ENCODE measurements at regions not wholly inside any gene's neighbourhood (a gene's known extent, or its start where the extent isn't known, plus 50 kb on each side); places are given as distances from the start of the nearest gene placed in this dataset.

DNA sequence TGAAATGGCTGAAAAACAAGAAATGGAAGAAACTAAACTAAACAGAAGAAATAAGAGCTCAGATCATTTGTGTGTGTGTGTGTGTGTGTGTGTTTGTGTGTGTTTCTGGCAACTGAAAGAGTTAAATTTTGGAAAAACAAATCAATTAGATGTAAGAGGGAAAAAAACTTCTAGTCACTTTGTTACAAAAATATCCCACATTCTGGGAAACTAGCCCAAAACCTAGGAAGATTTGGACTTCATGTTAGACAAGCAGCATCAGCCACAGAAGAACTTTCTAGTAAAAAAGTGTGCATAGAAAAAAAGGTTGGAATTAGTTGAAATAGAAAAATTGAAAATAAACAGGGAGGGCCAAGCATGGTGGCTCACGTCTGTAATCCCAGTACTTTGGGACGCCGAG is 111.6 kb upstream of the PRKG2 start:
- TF ChIP-seq SIN3A (IDR thresholded peaks at IDR 0.05; ENCODE audit: borderline replicate concordance, insufficient read depth, low read length) = no peak
- TF ChIP-seq TAF1 (IDR thresholded peaks at IDR 0.05; ENCODE audit: borderline replicate concordance, insufficient read depth, low read length) = no peak
- no peak for TF ChIP-seq FOXP2 (optimal IDR thresholded peaks at IDR 0.05; ENCODE audit: borderline replicate concordance, extremely low read depth, extremely low read length, insufficient read depth)
- no peak for TF ChIP-seq POLR2AphosphoS5 (IDR thresholded peaks at IDR 0.05; ENCODE audit: low read depth, low read length)
- TF ChIP-seq, protein P1, sequence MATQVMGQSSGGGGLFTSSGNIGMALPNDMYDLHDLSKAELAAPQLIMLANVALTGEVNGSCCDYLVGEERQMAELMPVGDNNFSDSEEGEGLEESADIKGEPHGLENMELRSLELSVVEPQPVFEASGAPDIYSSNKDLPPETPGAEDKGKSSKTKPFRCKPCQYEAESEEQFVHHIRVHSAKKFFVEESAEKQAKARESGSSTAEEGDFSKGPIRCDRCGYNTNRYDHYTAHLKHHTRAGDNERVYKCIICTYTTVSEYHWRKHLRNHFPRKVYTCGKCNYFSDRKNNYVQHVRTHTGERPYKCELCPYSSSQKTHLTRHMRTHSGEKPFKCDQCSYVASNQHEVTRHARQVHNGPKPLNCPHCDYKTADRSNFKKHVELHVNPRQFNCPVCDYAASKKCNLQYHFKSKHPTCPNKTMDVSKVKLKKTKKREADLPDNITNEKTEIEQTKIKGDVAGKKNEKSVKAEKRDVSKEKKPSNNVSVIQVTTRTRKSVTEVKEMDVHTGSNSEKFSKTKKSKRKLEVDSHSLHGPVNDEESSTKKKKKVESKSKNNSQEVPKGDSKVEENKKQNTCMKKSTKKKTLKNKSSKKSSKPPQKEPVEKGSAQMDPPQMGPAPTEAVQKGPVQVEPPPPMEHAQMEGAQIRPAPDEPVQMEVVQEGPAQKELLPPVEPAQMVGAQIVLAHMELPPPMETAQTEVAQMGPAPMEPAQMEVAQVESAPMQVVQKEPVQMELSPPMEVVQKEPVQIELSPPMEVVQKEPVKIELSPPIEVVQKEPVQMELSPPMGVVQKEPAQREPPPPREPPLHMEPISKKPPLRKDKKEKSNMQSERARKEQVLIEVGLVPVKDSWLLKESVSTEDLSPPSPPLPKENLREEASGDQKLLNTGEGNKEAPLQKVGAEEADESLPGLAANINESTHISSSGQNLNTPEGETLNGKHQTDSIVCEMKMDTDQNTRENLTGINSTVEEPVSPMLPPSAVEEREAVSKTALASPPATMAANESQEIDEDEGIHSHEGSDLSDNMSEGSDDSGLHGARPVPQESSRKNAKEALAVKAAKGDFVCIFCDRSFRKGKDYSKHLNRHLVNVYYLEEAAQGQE (IDR thresholded peaks at IDR 0.05; ENCODE audit: insufficient read depth in 1 of 2, low read depth in 2 of 2, low read length in 2 of 2) = no peak

DNA sequence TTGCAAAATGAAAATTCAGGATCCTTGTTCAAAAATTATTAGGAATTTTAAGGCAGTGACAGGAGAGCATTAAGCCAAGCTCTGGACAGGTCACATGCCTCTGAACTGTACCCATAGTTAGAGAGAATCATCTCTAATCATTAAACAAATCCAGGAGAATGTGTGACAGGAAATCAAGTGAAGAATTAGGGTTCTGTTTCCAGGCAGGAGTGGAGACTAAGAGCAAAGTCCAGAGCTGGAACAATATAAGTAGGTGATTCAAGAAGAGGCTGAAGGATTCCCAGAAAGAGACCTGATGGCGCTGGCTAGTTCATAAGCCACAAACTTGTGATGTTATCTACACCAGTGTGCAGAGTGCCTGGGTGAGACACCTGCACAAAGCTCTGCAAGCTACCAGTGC is 104.6 kb upstream of the PRKG2 start:
- TF ChIP-seq TAF1 (IDR thresholded peaks at IDR 0.05; ENCODE audit: borderline replicate concordance, insufficient read depth, low read length) (no peak), POLR2AphosphoS5 (IDR thresholded peaks at IDR 0.05; ENCODE audit: low read depth, low read length) (no peak), SIN3A (IDR thresholded peaks at IDR 0.05; ENCODE audit: borderline replicate concordance, insufficient read depth, low read length) (no peak), FOXP2 (optimal IDR thresholded peaks at IDR 0.05; ENCODE audit: borderline replicate concordance, extremely low read depth, extremely low read length, insufficient read depth) (no peak)
- TF ChIP-seq, protein P1 (IDR thresholded peaks at IDR 0.05; ENCODE audit: insufficient read depth in 1 of 2, low read depth in 2 of 2, low read length in 2 of 2) = no peak

- TF ChIP-seq, protein P1 (IDR thresholded peaks at IDR 0.05; ENCODE audit: insufficient read depth in 1 of 2, low read depth in 2 of 2, low read length in 2 of 2) = no peak
- TF ChIP-seq POLR2AphosphoS5 (IDR thresholded peaks at IDR 0.05; ENCODE audit: low read depth, low read length) = no peak
- TF ChIP-seq FOXP2 (optimal IDR thresholded peaks at IDR 0.05; ENCODE audit: borderline replicate concordance, extremely low read depth, extremely low read length, insufficient read depth) = no peak
- no peak for TF ChIP-seq TAF1 (IDR thresholded peaks at IDR 0.05; ENCODE audit: borderline replicate concordance, insufficient read depth, low read length)
- no peak for TF ChIP-seq SIN3A (IDR thresholded peaks at IDR 0.05; ENCODE audit: borderline replicate concordance, insufficient read depth, low read length)
These were observed 100.0 kb upstream of the PRKG2 start for GRCh38 chr4:81314897-81315470.

- TF ChIP-seq SIN3A (IDR thresholded peaks at IDR 0.05; ENCODE audit: borderline replicate concordance, insufficient read depth, low read length) (peak; percentile 43; the same call in 1 of the 2 replicates), POLR2AphosphoS5 (IDR thresholded peaks at IDR 0.05; ENCODE audit: low read depth, low read length) (no peak), TAF1 (IDR thresholded peaks at IDR 0.05; ENCODE audit: borderline replicate concordance, insufficient read depth, low read length) (no peak), FOXP2 (optimal IDR thresholded peaks at IDR 0.05; ENCODE audit: borderline replicate concordance, extremely low read depth, extremely low read length, insufficient read depth) (peak; percentile 71)
- TF ChIP-seq, protein P1 (IDR thresholded peaks at IDR 0.05; ENCODE audit: insufficient read depth in 1 of 2, low read depth in 2 of 2, low read length in 2 of 2) = peak in 1 of 2 experiments; percentile 32; a peak in 1 of 4 replicates
These were observed 99.3 kb upstream of the PRKG2 start for GRCh38 chr4:81314196-81314896.

Measured in PFSK-1 (cell line).